GM23338 (cell line): ENCODE measurements at regions not wholly inside any gene's neighbourhood (a gene's known extent, or its start where the extent isn't known, plus 50 kb on each side); places are given as distances from the start of the nearest gene placed in this dataset.

Experiments used
- ATAC-seq: fragments of 200-7000 bp; cut with Tn5 transposase; 3 replicates; pipeline ENCODE4 v1.9.1; 2020
- DNase-seq: peaks from one replicate; pipeline ENCODE4 v3.0.0-alpha.2; 2015; ENCODE audit warnings: low spot score
- H2AFZ ChIP-seq: fragments of 200-600 bp; sonication (generic); 2 replicates; pipeline ENCODE4 v1.8.0; 2016; ENCODE audit warnings: antibody characterized with exemption, mild to moderate bottlenecking, moderate library complexity
- H3F3A ChIP-seq: fragments of 200-600 bp; sonication (generic); replicated peaks from 2 replicates; pipeline ENCODE4 v1.8.0; 2017; ENCODE audit warnings: antibody characterized with exemption, mixed run types, low read depth
- H3K27ac ChIP-seq: fragments of 200-600 bp; sonication (generic); 2 replicates; pipeline ENCODE4 v1.6.1; 2016; ENCODE audit warnings: low read depth
- H3K27me3 ChIP-seq: fragments of 200-600 bp; sonication (generic); 2 replicates; pipeline ENCODE4 v1.8.0; 2016; ENCODE audit warnings: mild to moderate bottlenecking, mixed run types, moderate library complexity; ENCODE audit not compliant: insufficient read depth
- H3K36me3 ChIP-seq: fragments of 200-600 bp; sonication (generic); 2 replicates; pipeline ENCODE4 v1.8.0; 2016; ENCODE audit warnings: mild to moderate bottlenecking; ENCODE audit not compliant: insufficient read depth
- H3K4me1 ChIP-seq: fragments of 200-600 bp; sonication (generic); 2 replicates; pipeline ENCODE4 v1.8.0; 2016; ENCODE audit warnings: mild to moderate bottlenecking, moderate library complexity; ENCODE audit not compliant: insufficient read depth
- H3K4me2 ChIP-seq: fragments of 200-600 bp; sonication (generic); 2 replicates; pipeline ENCODE4 v1.7.1; 2017; ENCODE audit warnings: mixed run types
- H3K4me3 ChIP-seq: fragments of 200-600 bp; sonication (generic); 2 replicates; pipeline ENCODE4 v1.6.1; 2016; ENCODE audit warnings: mixed run types
- H3K79me2 ChIP-seq: fragments of 200-600 bp; sonication (generic); replicated peaks from 2 replicates; pipeline ENCODE4 v1.8.0; 2017; ENCODE audit warnings: mild to moderate bottlenecking; ENCODE audit not compliant: insufficient read depth
- H3K9me2 ChIP-seq: fragments of 200-600 bp; sonication (generic); 2 replicates; pipeline ENCODE4 v1.8.0; 2017; ENCODE audit not compliant: insufficient read depth
- H4K20me1 ChIP-seq: fragments of 200-600 bp; sonication (generic); replicated peaks from 2 replicates; pipeline ENCODE4 v1.8.0; 2017; ENCODE audit warnings: mild to moderate bottlenecking; ENCODE audit not compliant: insufficient read depth
- H3K27ac Mint-ChIP-seq: 2 replicates; pipeline ENCODE4 v1.8.0; 2020; ENCODE audit warnings: inconsistent platforms, mild to moderate bottlenecking, moderate library complexity, mixed read lengths
- H3K27me3 Mint-ChIP-seq: 3 replicates; pipeline ENCODE4 v1.8.0; 2022; ENCODE audit warnings: low read depth, mild to moderate bottlenecking, moderate library complexity, mixed read lengths, inconsistent platforms; ENCODE audit not compliant: insufficient read depth, poor library complexity
- H3K36me3 Mint-ChIP-seq: 3 replicates; pipeline ENCODE4 v1.8.0; 2021; ENCODE audit warnings: low read depth, mild to moderate bottlenecking, inconsistent platforms, moderate library complexity, mixed read lengths
- H3K4me1 Mint-ChIP-seq: 3 replicates; pipeline ENCODE4 v1.8.0; 2020; ENCODE audit warnings: mild to moderate bottlenecking, inconsistent platforms, mixed read lengths
- H3K4me3 Mint-ChIP-seq: 3 replicates; pipeline ENCODE4 v1.8.0; 2021; ENCODE audit warnings: moderate library complexity, mild to moderate bottlenecking, inconsistent platforms, mixed read lengths
- H3K9me3 Mint-ChIP-seq: 3 replicates; pipeline ENCODE4 v1.8.0; 2020; ENCODE audit warnings: moderate library complexity, mild to moderate bottlenecking, inconsistent platforms, mixed read lengths
- CREB1 ChIP-seq: fragments of 250-450 bp; sonication (Bioruptor Pico); IDR thresholded peaks from 2 replicates; pipeline ENCODE4 v1.5.0; 2020; ENCODE audit warnings: low read depth, mild to moderate bottlenecking, moderate library complexity
- CTCF ChIP-seq, 2 experiments: fragments of 200-600 bp in 1 of 2; sonication (generic) in 1 of 2; conservative IDR thresholded peaks; 2 replicates each; pipeline versions ENCODE4 v1.5.1 to v1.6.1; 2016 to 2017; ENCODE audit warnings: antibody characterized with exemption in 2 of 2, low read depth in 2 of 2, mild to moderate bottlenecking in 2 of 2, moderate library complexity in 1 of 2
- ETS1 ChIP-seq: IDR thresholded peaks from 2 replicates; pipeline ENCODE4 v1.6.1; 2016; ENCODE audit warnings: antibody characterized with exemption
- EZH2 ChIP-seq: fragments of 200-600 bp; sonication (generic); IDR thresholded peaks from one replicate; pipeline ENCODE4 v1.8.0; 2017; ENCODE audit warnings: antibody characterized with exemption, mild to moderate bottlenecking, low read depth; ENCODE audit not compliant: unreplicated experiment
- EZH2phosphoT487 ChIP-seq: fragments of 200-600 bp; sonication (generic); IDR thresholded peaks from one replicate; pipeline ENCODE4 v1.8.1; 2018; ENCODE audit warnings: antibody characterized with exemption; ENCODE audit not compliant: unreplicated experiment
- JUNB ChIP-seq: IDR thresholded peaks from one replicate; pipeline ENCODE4 v1.6.1; 2016; ENCODE audit warnings: antibody characterized with exemption; ENCODE audit not compliant: unreplicated experiment
- NANOG ChIP-seq: IDR thresholded peaks from 2 replicates; pipeline ENCODE4 v1.6.1; 2016; ENCODE audit warnings: antibody characterized with exemption, borderline replicate concordance
- POLR2AphosphoS5 ChIP-seq: IDR thresholded peaks from 2 replicates; pipeline ENCODE4 v1.6.1; 2016; ENCODE audit warnings: antibody characterized with exemption, low read depth
- REST ChIP-seq: IDR thresholded peaks from one replicate; pipeline ENCODE4 v1.6.1; 2018; ENCODE audit warnings: antibody characterized with exemption; ENCODE audit not compliant: unreplicated experiment
- STAT1 ChIP-seq: IDR thresholded peaks from one replicate; pipeline ENCODE4 v1.6.1; 2016; ENCODE audit warnings: antibody characterized with exemption; ENCODE audit not compliant: unreplicated experiment
- ZNF114 ChIP-seq: fragments of 250-450 bp; sonication (Bioruptor Pico); IDR thresholded peaks from 2 replicates; pipeline ENCODE4 v1.5.0; 2020; ENCODE audit warnings: mild to moderate bottlenecking, moderate library complexity
- ZNF331 ChIP-seq: fragments of 250-450 bp; sonication (Bioruptor Pico); IDR thresholded peaks from 2 replicates; pipeline ENCODE4 v1.5.0; 2020; ENCODE audit warnings: low read depth, mild to moderate bottlenecking, moderate library complexity
- ZNF462 ChIP-seq: fragments of 250-450 bp; sonication (Bioruptor Pico); IDR thresholded peaks from 2 replicates; pipeline ENCODE4 v1.5.0; 2020; ENCODE audit warnings: mild to moderate bottlenecking, moderate library complexity

GRCh38 chr3:177385186-177385585, 187.9 kb upstream of the TBL1XR1 start:
- H3K36me3 ChIP-seq, result no peaks in the 10 kb centered on the region
- no peaks in the 10 kb centered on the region for H3K79me2 ChIP-seq
- no peak overlapping the region for H3K4me3 Mint-ChIP-seq
- no peaks in the 10 kb centered on the region for H3K27me3 Mint-ChIP-seq
- no peaks in the 10 kb centered on the region for H3K9me2 ChIP-seq
- H3K27ac ChIP-seq, result no peak overlapping the region
- no peak overlapping the region for H3K27ac Mint-ChIP-seq
- ATAC-seq, result no peak
- peaks cover 2% of the 10 kb centered on the region; the same call in 1 of the 3 replicates for H3K9me3 Mint-ChIP-seq
- peaks cover 10% of the 10 kb centered on the region for H3K4me1 Mint-ChIP-seq
- no peak for TF ChIP-seq CREB1
- TF ChIP-seq ZNF462, result no peak
- no peak for TF ChIP-seq ZNF331 (CRISPR knock-in tag)
- no peak for TF ChIP-seq EZH2
- no peak for TF ChIP-seq POLR2AphosphoS5
- no peak for TF ChIP-seq JUNB
- no peak for TF ChIP-seq STAT1
- TF ChIP-seq ETS1, result no peak
- TF ChIP-seq EZH2phosphoT487, result no peak
- TF ChIP-seq NANOG, result no peak
- TF ChIP-seq REST, result no peak
- no peak for TF ChIP-seq CTCF (conservative IDR thresholded peaks at IDR 0.05; ENCODE audit: low read depth in 2 of 2)
- no peak for TF ChIP-seq ZNF114 (CRISPR knock-in tag)
- no peak overlapping the region for H2AFZ ChIP-seq
- no peaks in the 10 kb centered on the region; the same call in 2 of the 3 replicates for H3K36me3 Mint-ChIP-seq
- no peak overlapping the region for H3K4me3 ChIP-seq
- no peaks in the 10 kb centered on the region for H3F3A ChIP-seq
- no peak overlapping the region for H3K4me2 ChIP-seq
- no peaks in the 10 kb centered on the region for H4K20me1 ChIP-seq
- H3K4me1 ChIP-seq, result peaks cover 7% of the 10 kb centered on the region; the same call in 1 of the 2 replicates
- no peaks in the 10 kb centered on the region for H3K27me3 ChIP-seq
- DNase-seq, result no peak
